ENCODE measurements at regions not wholly inside any gene's neighbourhood (a gene's known extent, or its start where the extent isn't known, plus 50 kb on each side); places are given as distances from the start of the nearest gene placed in this dataset.
"Not testable (repeated sequence)": the region's sequence is repeated elsewhere in the genome, so short reads cannot be mapped to it uniquely, and the experiment has no call there.

DNA sequence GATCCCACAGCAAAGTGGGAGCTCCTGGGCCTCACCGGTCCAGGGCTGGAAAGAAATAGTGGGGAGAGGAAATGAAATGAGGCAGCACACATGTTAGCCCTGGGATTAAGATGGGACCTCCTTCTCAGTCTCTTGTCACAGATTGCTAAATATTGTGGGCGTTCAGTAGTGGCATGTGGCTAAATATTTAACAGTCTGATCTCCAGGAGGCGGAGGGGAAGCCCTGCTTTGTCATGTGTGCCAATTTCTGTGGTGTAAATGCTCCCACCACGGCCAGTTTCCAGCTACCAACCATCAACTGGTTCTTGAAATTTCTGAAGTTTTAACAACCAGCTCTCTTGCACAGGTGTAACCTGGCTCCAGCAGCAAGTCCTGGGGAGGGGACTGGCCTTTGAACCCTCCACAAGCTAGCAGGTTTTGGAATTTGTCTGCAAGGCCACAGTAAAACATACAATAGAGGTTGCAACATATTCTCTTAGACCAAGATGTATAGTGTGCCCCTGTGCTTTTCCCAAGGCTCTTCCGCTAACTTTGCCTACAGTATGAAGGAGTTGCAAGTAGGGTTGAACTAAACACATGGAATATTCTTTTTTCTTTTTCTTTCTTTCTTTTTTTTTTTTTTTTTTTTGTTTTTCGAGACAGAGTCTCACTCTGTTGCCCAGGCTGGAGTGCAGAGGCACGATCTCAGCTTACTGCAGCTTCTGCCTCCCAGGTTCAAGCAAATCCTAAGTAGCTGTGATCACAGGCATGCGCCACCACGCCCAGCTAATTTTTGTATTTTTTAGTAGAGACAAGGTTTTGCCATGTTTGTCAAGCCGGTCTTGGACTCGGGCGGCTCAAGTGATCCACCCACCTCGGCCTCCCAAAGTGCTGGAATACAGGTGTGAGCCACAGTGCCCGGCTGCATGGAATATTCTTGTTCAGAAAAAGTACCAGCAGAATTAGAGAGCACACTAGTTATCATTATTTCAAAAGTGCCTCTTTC, 103.1 kb upstream of the PCBD1 start:
- DNase-seq = no peak

DNA sequence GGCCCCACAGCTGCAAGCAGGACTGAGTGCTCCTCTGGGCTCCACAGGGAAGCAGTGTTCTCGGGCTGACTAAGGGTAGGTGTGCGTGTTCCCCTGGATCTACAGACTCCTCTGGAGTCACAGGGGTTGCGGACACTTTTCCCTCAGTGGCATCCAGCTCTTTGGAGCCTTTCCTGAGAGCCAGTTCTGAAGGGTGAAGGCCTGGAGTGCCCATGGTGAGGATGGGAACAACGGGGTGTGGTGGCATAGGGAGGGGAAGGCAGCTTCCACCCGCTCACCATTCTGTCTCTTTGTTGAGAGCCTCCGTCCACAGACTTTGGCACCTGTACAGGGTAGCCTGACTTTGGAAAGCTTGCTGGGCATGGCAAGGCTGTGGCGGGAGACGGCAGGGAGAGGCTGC, 104.1 kb upstream of the PCBD1 start:
- DNase-seq = no peak

DNA sequence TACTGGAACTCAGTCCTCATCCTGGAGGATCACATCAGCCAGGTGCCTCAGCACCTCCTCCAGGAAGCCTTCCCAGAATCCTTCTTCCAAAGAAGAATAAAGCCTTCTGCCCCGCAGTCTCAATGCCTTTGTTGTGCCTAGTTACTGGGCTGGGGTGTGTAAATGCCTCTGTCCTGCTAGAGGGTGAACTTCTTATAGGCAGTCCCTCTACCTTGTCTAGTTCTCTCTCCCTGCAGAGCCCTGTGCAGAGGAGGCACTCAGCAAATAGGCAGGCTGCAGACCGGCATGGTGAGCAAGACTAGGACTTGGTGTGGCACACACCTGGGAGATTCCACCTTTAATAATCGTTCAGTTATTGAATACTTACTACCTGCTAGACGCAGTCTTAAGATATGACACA, 104.7 kb upstream of the PCBD1 start:
- no peak for DNase-seq

DNA sequence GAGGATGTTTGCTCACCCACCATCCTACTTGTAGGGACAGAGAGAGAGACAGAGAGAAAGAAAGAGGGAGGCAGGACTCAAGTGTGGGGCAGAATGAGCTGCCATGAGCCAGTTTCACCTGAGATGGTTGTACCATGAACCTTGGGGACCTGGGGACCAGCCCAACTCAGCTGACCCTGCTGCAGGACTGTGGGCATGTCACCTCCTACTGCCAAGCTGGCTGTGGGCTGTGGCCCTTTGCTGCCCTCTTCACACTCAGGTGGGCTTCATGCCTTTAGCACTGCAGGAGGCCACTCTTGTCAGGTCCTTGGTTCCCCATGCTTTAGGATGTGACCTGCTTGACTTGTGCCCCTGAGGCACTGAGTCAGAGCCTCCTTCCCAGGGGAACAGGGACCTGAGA, 108.2 kb upstream of the PCBD1 start:
- DNase-seq = no peak

DNA sequence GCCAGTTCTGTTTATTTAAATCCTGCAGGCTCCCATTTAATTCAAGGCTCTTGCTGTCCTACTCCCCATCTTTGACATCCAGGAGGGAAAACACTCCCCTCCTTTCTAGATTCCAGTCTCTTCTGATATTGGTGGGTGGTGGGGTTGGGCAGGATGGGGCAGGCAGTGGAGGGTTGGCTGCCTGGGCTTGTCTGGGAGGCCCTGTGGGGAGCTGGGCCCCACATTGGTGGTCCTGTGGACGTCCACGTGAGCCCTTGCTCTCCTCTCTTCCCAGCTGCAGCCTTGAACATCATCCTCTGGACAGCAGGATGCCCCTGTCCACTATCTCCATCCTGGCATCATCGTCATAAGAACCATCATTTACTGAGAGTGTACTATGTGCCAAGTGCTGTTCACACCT, 108.9 kb upstream of the PCBD1 start:
- DNase-seq = no peak

DNA sequence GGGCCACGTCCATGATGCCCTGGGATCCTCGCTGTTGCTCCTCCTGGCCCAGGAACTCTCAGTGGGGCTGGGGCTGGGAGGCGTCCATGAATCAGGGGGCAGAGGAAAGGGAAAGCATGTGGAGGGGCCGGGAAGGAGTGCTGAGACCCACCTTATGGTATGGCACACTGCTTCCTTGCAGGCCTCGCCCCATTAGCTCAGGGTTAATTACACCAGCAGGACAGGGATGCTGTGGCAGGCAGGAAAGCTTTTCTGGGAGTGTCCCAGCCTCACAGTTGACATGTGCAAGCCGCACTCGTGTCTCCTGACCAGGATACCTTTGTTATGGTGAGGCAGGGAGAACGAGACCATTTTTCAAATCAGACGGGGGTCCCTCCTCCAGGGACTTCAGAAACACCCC, 109.7 kb upstream of the PCBD1 start:
- no peak for DNase-seq

DNA sequence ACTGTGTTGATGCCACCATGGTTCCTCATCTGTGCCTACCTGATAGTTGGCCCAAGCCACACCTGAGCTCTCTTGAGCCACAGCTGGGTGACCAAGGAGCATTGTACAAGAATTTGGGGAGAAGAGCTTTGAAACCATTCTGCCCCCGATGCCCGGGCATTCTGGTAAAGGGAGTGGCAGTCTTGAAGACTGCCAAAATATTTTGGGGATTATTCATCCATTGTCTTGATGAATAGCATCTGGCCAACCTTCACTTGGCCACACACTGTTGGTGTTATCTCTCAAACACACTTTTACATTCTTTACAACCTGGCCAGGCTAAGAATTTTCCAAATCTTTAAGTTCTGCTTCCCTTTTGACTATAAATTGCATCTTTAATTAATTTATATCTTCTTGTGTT, 113.1 kb upstream of the PCBD1 start:
- DNase-seq = no peak

DNA sequence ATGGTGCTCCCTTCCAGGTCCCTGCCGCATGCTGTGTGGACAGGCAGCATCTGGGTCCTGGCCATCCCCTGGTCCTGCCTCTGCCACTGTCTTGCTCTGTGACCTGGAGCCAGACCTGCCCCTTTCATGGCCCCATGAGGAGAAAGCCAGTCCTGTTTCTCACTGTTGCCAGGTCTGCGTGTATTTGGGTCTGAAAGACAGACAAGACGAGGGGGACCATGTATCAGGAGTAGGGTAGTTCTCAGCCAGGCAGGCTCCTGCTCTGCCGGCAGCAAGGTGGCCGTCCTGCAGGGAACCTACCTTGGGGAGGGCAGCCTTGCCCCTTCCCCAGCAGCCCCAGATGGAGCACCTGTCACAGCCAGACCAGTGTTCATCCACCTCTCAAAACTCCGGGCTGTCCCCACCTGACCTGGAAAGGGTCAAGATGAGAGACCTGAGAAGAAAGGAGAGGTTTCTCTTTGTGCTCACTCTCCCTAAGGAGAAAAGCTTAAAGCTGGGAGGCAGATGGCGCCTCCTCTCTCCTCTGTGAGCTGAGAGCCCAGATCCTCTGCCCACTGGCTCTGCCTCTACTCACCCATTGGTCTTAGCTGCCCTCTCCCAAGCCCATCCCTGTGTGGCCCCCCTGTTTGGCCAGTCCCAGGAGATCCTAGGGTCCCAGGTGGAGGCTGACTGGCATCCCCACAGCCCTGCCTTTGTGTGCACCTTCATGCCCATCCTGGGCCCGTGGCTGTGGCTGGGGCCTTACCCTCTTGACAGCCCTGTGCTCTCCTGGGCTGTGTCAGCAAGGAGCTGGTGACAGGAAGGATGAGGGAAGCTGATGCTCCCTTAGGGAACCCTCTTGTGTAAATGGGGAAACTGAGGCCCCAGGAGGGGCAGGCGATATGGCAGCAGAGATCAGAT, 116.1 kb upstream of the PCBD1 start:
- DNase-seq = no peak

DNA sequence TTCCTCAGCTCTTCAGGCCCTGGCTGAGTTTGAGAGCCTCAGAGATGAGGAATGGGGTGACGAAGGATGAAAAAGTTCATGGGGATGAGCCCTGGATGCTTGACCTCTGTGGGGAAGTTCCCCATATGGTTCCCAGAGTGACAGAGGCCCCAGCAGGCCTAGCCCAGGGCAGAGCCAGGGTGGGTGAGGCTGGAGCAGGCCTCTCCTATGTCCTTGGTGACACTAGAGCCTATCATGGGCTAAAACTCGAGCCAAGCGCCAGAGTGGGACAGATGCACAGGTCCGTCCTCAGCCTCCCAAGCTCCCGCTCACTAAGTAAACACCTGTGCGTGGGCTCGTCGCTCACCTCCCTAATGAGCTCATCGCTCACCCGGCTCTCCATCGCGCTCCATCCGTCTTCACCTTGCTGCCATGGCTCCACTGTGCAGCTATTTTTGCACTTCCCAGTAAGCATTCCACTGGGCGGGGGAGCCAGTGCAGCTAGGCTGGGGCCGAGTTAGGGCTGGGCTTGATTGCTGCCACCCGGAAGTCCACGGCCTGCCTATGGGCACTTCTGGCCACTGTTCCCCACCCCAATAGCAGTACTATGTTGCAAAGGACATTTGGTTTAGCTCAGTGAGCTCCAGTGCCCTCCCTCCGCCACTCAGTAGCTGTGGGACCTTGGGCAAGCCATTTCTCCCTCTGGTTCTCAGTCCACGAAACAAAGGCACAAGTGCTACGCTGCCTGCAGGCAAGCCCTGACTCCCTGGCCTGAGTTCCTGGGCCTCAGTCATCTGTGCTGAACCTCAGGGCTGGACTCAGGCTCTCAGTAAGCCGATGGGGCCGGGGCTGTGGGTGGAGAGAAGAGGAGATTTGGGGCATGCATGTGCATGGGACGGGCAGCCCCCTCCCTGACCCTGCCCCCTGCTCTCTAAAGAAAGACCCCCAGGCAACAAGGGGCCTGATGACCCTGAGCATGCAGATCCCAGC, 117.3 kb upstream of the PCBD1 start:
- DNase-seq = no peak

DNA sequence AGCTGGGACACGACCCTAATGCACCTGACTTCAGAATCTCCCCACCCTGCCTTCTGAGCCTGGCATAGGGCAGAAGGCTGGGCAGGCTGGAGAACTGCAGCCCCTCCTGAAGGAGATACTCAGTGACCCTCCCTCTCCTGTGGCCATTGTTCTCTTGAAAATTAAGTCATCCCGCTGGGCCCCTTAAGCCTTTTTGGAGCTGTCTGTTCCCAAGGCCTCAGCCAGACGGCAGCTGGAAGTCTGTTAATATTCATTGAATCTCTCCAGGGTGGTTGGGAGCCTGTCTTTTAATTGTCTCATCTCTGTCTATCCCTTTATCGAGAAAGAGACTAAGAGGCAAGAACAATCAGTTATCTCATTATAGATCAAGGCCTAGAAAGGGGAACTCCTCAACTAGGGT, 118.1 kb upstream of the PCBD1 start:
- no peak for DNase-seq

DNA sequence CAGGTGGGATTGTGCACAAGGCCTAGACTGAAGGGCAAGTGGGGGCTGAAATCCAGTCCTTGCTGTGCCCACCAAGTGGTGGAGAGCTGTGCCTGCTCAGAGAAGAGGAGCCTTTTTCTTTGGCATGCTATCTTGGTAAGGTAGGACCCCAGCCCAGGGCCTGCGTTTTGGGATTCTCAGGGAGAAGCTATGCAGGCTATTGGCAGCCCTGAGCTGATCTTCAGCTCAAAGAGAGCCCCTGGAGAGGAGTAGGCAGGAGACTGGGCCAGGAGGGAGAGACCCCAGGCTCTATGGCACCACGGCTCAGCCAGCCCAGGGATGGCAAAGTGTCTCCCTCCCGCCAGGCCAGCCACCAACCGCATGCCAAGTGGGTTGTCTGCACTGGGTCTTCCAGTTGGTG, 119.2 kb upstream of the PCBD1 start:
- no peak for DNase-seq

DNA sequence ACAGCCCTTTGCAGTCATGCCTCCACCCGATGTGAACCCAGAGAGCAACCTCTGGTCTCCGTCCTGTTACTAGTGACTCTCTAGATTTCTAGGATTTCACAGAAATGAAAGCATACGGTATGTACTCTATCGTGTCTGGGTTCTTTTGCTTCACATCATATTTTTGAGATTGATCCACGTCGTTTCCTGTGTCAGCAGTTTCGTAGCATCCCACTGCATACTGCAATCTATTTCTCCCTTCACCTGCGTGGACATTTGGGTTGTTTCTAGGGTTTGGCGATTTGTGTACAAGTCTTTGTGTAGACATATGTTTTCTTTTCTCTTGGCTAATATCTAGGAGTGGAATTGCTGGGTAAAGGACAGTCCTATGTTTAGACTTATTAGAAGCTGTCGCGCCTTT, 119.8 kb upstream of the PCBD1 start:
- no peak for DNase-seq

DNA sequence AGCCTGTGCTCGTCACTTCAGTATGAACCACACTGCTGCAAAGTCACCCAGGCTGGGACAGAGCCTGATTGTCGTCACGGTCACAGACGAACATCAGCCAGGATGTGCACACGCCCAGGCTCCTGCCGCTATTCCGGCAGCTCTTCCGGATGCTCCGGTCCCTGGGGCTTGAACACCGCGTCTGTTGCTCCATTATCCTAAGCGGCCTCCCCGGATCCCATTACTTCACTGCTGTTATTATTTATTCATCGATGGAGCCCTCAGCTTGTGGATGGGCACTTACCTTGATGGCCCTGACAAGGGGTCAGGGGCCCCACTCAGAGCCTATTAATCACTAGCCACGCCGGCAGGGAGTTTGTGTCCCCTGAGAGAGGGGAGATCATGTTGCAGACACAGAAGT, 120.8 kb upstream of the PCBD1 start:
- no peak for DNase-seq

DNA sequence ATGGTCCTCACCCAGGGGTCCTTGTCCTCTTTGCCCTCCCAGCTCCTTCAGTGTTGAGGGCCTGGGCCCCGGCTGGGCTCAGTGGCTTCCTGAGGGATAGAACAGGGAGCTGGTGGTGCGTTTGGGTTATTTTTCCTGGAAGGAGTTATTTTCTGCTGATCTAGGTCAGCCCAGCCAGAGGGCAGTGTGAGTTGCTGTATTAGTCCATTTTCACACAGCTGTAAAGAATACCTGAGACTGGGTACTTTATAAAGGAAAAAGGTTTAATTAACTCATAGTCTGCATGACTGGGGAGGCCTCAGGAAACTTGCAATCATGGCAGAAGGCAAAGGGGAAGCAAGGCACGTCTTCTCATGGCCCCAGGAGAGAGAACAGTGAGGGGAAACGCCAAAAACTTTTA, 122.4 kb upstream of the PCBD1 start:
- DNase-seq = no peak

DNA sequence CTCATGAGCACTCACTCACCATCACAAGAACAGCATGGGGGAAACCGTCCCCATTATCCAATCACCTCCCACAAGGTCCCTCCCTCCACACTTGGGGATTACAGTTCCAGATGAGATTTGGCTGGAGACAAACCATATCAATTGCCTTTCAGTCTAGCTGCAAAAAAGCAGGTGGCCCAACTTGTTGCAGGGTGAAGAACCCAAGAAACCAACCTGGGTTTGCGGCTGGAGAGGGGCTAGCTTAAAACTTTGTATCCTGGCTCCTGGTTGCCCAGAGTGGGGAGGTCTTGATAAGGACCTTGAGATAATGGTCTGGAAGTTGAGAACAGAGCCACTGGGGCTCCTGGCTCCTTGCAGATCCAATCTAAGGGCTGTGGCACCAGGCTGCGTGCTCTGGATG, 122.8 kb upstream of the PCBD1 start:
- DNase-seq = no peak

DNA sequence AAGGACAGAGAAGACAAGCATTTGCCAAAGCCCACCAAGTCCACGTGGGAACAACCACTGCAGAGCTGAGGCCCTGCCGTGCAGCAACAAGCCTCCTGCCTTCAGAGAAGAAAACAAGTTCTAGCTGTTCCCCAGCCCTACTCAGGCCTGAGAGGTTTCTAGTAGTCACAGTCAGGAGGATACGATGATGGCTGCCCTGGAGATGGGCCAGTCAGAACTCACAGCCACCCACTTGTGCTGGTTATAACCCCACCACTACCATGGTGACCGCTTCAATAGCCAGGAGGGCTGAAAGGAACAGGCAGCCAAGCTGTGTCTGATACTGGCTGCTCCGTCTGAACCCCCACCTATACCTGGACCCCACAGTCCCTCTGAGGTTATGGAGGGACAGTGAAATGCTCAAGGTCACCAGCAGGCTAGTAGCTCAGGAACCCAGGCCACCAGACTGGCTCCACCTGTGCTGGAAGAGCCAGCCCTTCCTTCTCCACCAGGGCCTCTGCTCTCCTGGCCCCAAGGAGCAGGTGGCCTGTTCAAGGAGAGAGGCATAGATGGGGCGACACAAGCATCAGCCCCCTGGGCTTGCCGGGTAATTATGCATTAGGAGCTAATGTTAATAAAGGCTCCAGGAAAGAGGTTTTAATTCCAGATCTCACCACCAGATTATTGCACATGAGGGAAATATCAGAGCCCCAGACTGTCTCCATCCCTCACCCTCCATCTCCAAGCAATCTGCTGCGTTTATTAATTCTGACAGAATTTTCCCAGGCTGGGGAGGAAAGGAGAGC, 125.8 kb upstream of the PCBD1 start:
- DNase-seq = no peak

DNA sequence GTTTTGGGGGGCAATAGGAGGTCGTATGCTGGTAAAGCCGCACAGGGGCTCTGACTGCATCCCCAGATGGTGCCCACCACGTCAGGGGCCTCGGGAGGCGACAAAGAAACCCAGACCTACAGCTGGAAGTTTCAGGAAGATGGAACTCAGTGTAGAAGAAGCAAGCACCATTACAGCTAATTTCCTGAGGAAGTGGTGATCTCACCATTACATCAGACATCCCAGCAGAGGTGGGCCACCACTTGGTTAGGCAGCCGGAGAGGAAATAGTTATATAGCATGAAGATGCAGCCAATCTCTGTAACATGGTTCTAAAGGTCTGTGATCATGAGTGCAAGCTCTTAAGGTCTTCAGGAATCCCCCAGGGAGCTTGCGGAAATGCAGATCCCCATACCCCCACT, 127.3 kb upstream of the PCBD1 start:
- DNase-seq = no peak

DNA sequence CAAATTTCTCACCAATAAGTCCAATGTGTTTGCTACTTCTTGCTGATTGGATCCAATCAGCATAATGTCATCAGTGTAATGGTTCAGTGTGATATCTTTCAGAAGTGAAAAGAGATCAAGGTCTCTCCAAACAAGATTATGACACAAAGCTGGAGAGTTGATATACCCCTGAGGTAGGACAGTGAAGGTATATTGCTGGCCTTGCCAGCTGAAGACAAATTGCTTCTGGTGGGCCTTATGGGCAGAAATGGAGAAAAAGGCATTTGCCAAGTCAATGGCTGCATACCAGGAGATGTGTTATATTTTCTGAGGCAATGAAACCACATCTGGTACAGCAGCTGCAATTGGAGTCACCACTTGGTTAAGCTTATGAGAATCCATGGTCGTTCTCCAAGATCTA, 131.7 kb upstream of the PCBD1 start:
- DNase-seq = not testable (repeated sequence)

DNA sequence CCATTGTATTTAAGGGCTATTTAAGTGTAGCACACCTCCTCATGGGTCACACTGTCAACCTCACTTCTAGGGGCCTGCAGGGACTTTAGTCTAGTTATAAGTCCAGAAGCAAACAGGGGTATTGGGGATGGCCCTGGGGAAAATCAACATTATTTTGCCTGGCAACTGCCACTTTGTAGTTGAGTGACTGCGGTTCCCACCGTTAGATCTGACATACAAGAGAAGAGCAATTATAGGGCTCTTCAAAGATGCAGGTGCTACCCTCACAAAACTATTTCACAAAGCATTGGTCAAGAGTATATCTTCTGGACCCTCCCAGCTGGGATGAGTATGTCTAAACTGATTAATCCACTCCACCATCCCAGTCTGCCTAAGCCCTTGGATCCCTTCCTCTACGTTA, 133.0 kb upstream of the PCBD1 start:
- DNase-seq = no peak

DNA sequence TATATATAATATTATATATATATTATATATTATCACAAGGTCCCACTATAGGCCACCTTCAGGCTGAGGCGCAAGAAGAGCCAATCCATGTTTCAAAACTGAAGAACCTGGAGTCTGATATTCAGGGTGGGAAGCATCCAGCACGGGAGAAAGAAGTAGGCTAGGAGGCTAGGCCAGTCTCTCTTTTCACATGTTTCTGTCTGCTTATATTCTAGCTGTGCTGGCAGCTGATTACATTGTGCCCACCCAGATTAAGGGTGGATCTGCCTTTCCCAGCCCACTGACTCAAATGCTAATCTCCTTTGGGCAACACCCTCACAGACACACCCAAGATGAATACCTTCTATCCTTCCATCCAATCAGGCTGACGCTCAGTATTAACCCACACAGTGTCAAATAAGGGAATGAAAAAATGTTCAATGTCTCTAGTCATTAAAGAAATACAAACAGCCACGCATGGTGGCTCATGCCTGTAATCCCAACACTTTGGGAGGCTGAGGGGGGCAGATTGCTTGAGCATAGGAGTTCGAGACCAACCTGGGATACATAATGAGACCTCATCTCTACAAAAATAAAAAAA, 135.4 kb upstream of the PCBD1 start:
- DNase-seq = no peak

DNA sequence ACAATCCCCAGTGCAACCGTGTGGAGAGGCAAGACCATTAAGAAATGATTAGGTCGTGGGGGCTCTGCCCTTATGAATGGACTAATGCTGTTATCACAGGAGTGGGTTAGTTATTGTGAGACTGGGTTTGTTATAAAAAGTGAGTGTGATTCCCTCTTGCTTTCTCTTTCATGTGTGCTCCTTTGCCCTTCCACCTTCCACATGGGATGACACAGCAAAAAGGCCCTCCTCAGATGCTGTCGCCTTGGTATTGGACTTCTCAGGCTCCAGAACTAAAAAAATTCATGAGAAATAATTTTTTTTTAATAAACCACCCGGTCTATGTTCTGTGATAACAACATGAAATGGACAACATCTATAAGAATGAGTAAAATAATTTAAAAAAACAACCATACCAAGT, 136.1 kb upstream of the PCBD1 start:
- no peak for DNase-seq
